ENCODE measurements at regions not wholly inside any gene's neighbourhood (a gene's known extent, or its start where the extent isn't known, plus 50 kb on each side); places are given as distances from the start of the nearest gene placed in this dataset.

- no peaks in the 10 kb centered on the region for H3K36me3 ChIP-seq (ENCODE audit: control insufficient read depth, insufficient read depth, low read length)
- DNase-seq (ENCODE audit: low read depth), result no peak
- H3K4me3 ChIP-seq (ENCODE audit: low read depth, low read length), result no peak overlapping the region
- no peak for TF ChIP-seq CTCF (IDR thresholded peaks at IDR 0.05; ENCODE audit: insufficient read depth, low read depth, low read length)
- CTCF ChIA-PET, result interaction anchor here (0.6 to 12.3 kb wide), 12 partner anchors 19 to 767 kb away, joined by 3 to 195 read pairs (median 5); partner anchors contain the start of gene EIF4G2
- POLR2A ChIA-PET, result no interaction called here
- peaks cover 3% of the 10 kb centered on the region for H3K27me3 ChIP-seq (ENCODE audit: control insufficient read depth, insufficient read depth, low read length)
Observed at GRCh38 chr11:11020747-11021149, 162.9 kb upstream of the ZBED5 start.

- TF ChIP-seq CTCF (IDR thresholded peaks at IDR 0.05; ENCODE audit: insufficient read depth, low read depth, low read length), result no peak
- DNase-seq (ENCODE audit: low read depth), result no peak
- Histone ChIP-seq H3K4me3 (ENCODE audit: low read depth, low read length) (no peak overlapping the region), H3K36me3 (ENCODE audit: control insufficient read depth, insufficient read depth, low read length) (no peaks in the 10 kb centered on the region), H3K27me3 (ENCODE audit: control insufficient read depth, insufficient read depth, low read length) (peaks cover 3% of the 10 kb centered on the region)
- POLR2A ChIA-PET, result no interaction called here
- CTCF ChIA-PET, result interaction anchor here (0.6 to 12.3 kb wide), 9 partner anchors 69 to 767 kb away, joined by 3 to 195 read pairs (median 5); partner anchors contain the start of gene EIF4G2
Observed at GRCh38 chr11:11020219-11020726, 162.4 kb upstream of the ZBED5 start.

- TF ChIP-seq CTCF (IDR thresholded peaks at IDR 0.05; ENCODE audit: insufficient read depth, low read depth, low read length), result no peak
- ChIA-PET POLR2A (no interaction called here), CTCF (interaction anchor here (12.3 kb wide), 1 partner anchor 226 kb away, joined by 195 read pairs; no protein-coding TSS in a partner anchor)
- no peaks in the 10 kb centered on the region for H3K36me3 ChIP-seq (ENCODE audit: control insufficient read depth, insufficient read depth, low read length)
- H3K27me3 ChIP-seq (ENCODE audit: control insufficient read depth, insufficient read depth, low read length), result peaks cover 3% of the 10 kb centered on the region
- H3K4me3 ChIP-seq (ENCODE audit: low read depth, low read length), result no peak overlapping the region
- no peak for DNase-seq (ENCODE audit: low read depth)
Observed at GRCh38 chr11:11016943-11017342, 159.1 kb upstream of the ZBED5 start.

GRCh38 chr11:11016068-11016467 is 158.2 kb upstream of the ZBED5 start:
- DNase-seq (ENCODE audit: low read depth), result no peak
- Histone ChIP-seq H3K36me3 (ENCODE audit: control insufficient read depth, insufficient read depth, low read length) (no peaks in the 10 kb centered on the region), H3K27me3 (ENCODE audit: control insufficient read depth, insufficient read depth, low read length) (peaks cover 7% of the 10 kb centered on the region), H3K4me3 (ENCODE audit: low read depth, low read length) (no peak overlapping the region)
- ChIA-PET CTCF (interaction anchor here (1.0 to 3.0 kb wide), 5 partner anchors 10 to 771 kb away, joined by 3 to 20 read pairs (median 5); no protein-coding TSS in a partner anchor), POLR2A (no interaction called here)
- TF ChIP-seq CTCF (IDR thresholded peaks at IDR 0.05; ENCODE audit: insufficient read depth, low read depth, low read length), result no peak

GRCh38 chr11:11011617-11012016 is 153.8 kb upstream of the ZBED5 start:
- CTCF ChIA-PET, result interaction anchor here (0.9 to 1.5 kb wide), 3 partner anchors 10 to 776 kb away, joined by 3 to 4 read pairs (median 4); no protein-coding TSS in a partner anchor
- TF ChIP-seq CTCF (IDR thresholded peaks at IDR 0.05; ENCODE audit: insufficient read depth, low read depth, low read length), result no peak
- Histone ChIP-seq H3K36me3 (ENCODE audit: control insufficient read depth, insufficient read depth, low read length) (no peaks in the 10 kb centered on the region), H3K27me3 (ENCODE audit: control insufficient read depth, insufficient read depth, low read length) (peaks cover 17% of the 10 kb centered on the region), H3K4me3 (ENCODE audit: low read depth, low read length) (no peak overlapping the region)
- DNase-seq (ENCODE audit: low read depth), result no peak
- POLR2A ChIA-PET, result no interaction called here

Data from BJ (cell line).